ENCODE measurements at regions not wholly inside any gene's neighbourhood (a gene's known extent, or its start where the extent isn't known, plus 50 kb on each side); places are given as distances from the start of the nearest gene placed in this dataset.
"Not testable (repeated sequence)": the region's sequence is repeated elsewhere in the genome, so short reads cannot be mapped to it uniquely, and the experiment has no call there.

DNA sequence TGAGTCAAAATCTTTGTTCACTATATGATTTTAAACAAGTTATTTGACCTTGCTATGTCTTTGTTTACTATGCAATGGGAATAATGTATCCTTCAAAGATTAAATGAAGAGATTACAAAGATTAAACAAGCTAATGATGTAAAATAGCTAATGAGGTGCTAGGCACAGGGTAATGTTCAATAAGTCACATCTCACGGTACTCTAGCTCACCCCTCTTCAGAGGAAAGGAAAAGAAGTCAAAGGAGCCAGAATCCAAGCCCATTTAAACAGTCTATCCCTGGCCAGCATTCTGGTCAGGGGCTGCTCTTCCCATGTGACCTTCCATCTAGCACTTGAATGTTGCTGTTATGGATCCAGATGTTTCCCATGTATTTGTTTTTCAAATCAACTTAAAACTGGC lies 412.4 kb upstream of the CAMK1G start:
- 0% methylated on average over 1 of the region's 1 CpG for WGBS, 2 experiments (ENCODE audit: low coverage in 1 of 2, low lambda C conversion rate in 2 of 2, missing lambda C conversion rate in 2 of 2)
- TF ChIP-seq EZH2 (IDR thresholded peaks at IDR 0.05; ENCODE audit: insufficient read depth, poor library complexity, severe bottlenecking) (no peak), EZH2phosphoT487 (IDR thresholded peaks at IDR 0.05; ENCODE audit: insufficient read depth, low read depth) (no peak)
- Histone ChIP-seq H3K27ac (no peak overlapping the region), H3K79me2 (ENCODE audit: insufficient read depth) (no peaks in the 10 kb centered on the region), H3K4me3 (no peak overlapping the region), H3K4me1 (ENCODE audit: insufficient read depth) (no peaks in the 10 kb centered on the region), H3F3A (ENCODE audit: insufficient read depth) (no peaks in the 10 kb centered on the region), H3K9ac (no peak overlapping the region), H3K9me3 (ENCODE audit: low read depth) (no peaks in the 10 kb centered on the region), H3K9me2 (ENCODE audit: insufficient read depth) (no peaks in the 10 kb centered on the region), H4K20me1 (ENCODE audit: insufficient read depth) (no peaks in the 10 kb centered on the region), H2AFZ (no peak overlapping the region), H3K27me3 (replicated peaks; ENCODE audit: insufficient read depth) (no peaks in the 10 kb centered on the region), H3K36me3 (ENCODE audit: low read depth) (no peaks in the 10 kb centered on the region), H3K4me2 (ENCODE audit: unreplicated experiment) (no peak overlapping the region)
- no peak for DNase-seq
- in situ Hi-C loops (cut with MboI) = no loop called here

DNA sequence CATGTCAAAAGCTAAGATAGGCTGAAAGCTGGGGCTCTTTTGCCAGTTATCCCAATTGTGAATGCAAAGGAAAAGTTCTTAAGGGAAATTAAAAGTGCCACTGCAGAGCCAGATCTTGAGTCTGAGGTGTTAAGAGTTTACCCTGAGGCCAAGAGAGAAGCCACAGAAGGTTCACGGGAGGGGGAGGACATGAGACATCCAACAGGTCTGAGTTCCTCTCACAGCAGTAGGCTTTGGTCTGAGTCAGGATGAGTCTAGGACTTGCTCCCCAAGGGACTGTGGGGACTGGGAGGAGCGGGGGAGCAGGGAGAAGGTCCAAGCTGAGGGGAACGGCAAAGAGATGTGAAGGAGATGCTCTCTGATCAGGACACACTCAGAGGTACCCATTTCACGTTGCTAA lies 411.2 kb upstream of the CAMK1G start:
- Histone ChIP-seq H3K4me3 (no peak overlapping the region), H3K4me2 (ENCODE audit: unreplicated experiment) (no peak overlapping the region), H3K79me2 (ENCODE audit: insufficient read depth) (no peaks in the 10 kb centered on the region), H3K9me2 (ENCODE audit: insufficient read depth) (no peaks in the 10 kb centered on the region), H2AFZ (no peak overlapping the region), H3F3A (ENCODE audit: insufficient read depth) (no peaks in the 10 kb centered on the region), H3K9ac (no peak overlapping the region), H3K36me3 (ENCODE audit: low read depth) (no peaks in the 10 kb centered on the region), H3K4me1 (ENCODE audit: insufficient read depth) (no peaks in the 10 kb centered on the region), H4K20me1 (ENCODE audit: insufficient read depth) (no peaks in the 10 kb centered on the region), H3K27ac (no peak overlapping the region), H3K9me3 (ENCODE audit: low read depth) (no peaks in the 10 kb centered on the region), H3K27me3 (replicated peaks; ENCODE audit: insufficient read depth) (no peaks in the 10 kb centered on the region)
- DNase-seq = no peak
- in situ Hi-C loops (cut with MboI) = no loop called here
- TF ChIP-seq EZH2 (IDR thresholded peaks at IDR 0.05; ENCODE audit: insufficient read depth, poor library complexity, severe bottlenecking) = no peak
- no peak for TF ChIP-seq EZH2phosphoT487 (IDR thresholded peaks at IDR 0.05; ENCODE audit: insufficient read depth, low read depth)
- WGBS, 2 experiments (ENCODE audit: low coverage in 1 of 2, low lambda C conversion rate in 2 of 2, missing lambda C conversion rate in 2 of 2) = 52% methylated on average over 2 to 4 of the region's 4 CpGs

DNA sequence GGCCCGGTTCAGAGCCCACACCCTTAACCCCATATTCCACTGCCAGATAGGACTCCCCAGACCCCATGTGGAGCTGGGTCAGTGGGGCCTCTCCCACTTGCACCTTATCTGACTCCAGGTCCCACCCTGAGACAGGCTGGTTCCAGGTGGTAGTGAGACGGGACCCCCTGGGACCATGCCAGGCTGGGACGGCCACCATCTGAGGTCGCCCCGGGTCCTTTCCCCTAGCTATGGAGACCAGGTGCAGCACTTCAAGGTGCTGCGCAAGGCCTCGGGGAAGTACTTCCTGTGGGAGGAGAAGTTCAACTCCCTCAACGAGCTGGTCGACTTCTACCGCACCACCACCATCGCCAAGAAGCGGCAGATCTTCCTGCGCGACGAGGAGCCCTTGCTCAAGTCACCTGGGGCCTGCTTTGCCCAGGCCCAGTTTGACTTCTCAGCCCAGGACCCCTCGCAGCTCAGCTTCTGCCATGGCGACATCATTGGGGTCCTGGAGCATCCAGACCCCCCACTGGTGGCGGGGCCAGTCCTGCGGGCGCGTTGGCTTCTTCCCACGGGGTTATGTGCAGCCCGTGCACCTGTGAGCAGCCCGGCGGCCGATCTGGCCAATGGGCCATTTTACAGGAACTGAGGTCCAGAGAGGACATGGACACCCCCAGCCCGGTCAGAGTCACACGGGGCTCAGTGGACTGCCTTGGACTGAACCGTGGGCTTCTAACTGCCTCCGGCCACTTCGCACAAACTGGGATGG lies 410.5 kb upstream of the CAMK1G start:
- H3K36me3 ChIP-seq (ENCODE audit: low read depth); in situ Hi-C loops (cut with MboI); DNase-seq; H3K79me2 ChIP-seq (ENCODE audit: insufficient read depth); H3F3A ChIP-seq (ENCODE audit: insufficient read depth); H2AFZ ChIP-seq; H3K27ac ChIP-seq; H3K9me2 ChIP-seq (ENCODE audit: insufficient read depth); H4K20me1 ChIP-seq (ENCODE audit: insufficient read depth); H3K9ac ChIP-seq; H3K27me3 ChIP-seq (replicated peaks; ENCODE audit: insufficient read depth); H3K4me2 ChIP-seq (ENCODE audit: unreplicated experiment); H3K4me1 ChIP-seq (ENCODE audit: insufficient read depth); H3K9me3 ChIP-seq (ENCODE audit: low read depth); H3K4me3 ChIP-seq: not testable (repeated sequence)
- WGBS, 2 experiments (ENCODE audit: low coverage in 1 of 2, low lambda C conversion rate in 2 of 2, missing lambda C conversion rate in 2 of 2) = 74 to 82% methylated on average over 27 to 31 of the region's 31 CpGs

DNA sequence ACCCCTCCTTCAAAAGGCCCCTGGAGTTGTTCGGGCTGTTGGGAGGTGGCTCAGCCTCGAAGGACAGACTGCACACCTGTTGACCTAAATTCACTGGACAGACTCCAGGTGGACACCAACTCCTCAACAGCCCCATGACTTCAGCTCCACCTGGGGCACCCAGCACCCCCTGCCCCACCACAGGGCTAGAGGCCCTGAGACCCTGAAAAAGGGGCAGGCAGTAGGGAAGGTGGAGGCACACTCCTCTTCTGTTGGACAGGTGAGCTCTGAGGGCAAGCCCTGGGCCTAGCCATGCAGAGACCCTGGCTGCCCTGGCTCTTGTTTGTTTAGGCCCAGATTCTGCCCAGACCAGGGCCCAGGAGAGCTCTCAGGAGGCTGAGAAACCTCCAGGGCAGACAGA lies 409.7 kb upstream of the CAMK1G start:
- H3K27me3 ChIP-seq (replicated peaks; ENCODE audit: insufficient read depth); DNase-seq; H3K36me3 ChIP-seq (ENCODE audit: low read depth); in situ Hi-C loops (cut with MboI); H3K4me2 ChIP-seq (ENCODE audit: unreplicated experiment); H3K9me2 ChIP-seq (ENCODE audit: insufficient read depth); H3K9me3 ChIP-seq (ENCODE audit: low read depth); H3K9ac ChIP-seq; H3K4me1 ChIP-seq (ENCODE audit: insufficient read depth); H3K79me2 ChIP-seq (ENCODE audit: insufficient read depth); H3K4me3 ChIP-seq; H4K20me1 ChIP-seq (ENCODE audit: insufficient read depth); H3F3A ChIP-seq (ENCODE audit: insufficient read depth); H3K27ac ChIP-seq; H2AFZ ChIP-seq: not testable (repeated sequence)
- 44 to 83% methylated on average over 2 of the region's 2 CpGs for WGBS, 2 experiments (ENCODE audit: low coverage in 1 of 2, low lambda C conversion rate in 2 of 2, missing lambda C conversion rate in 2 of 2)

DNA sequence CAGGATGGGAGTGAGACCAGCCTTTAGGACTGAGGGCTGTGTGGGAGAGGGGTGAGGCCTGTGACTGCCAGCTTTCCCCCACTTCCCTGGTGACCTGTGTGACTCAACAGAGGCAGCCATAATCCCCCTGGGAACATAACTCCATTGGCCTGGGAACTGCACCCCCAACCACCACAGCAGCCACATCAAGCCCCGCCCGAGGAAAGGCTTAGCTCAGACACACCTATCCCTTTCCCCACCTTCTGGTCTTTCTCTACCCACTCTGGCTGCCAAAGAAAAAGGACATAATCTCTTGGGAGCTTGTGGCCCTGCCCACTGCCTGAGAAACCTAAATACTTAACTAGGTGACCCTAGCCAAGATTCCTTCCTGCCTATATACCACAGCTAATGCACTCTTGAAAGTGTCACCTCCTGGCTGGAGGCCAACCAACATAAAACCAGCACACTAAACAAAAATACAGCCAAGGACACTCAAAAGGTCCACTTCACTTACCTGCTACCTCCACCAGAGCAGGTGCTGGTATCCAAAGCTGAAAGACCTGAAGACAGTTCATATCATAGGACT lies 406.6 kb upstream of the CAMK1G start:
- H3K27me3 ChIP-seq (replicated peaks; ENCODE audit: insufficient read depth) = no peaks in the 10 kb centered on the region
- no peaks in the 10 kb centered on the region for H3K36me3 ChIP-seq (ENCODE audit: low read depth)
- H3F3A ChIP-seq (ENCODE audit: insufficient read depth) = no peaks in the 10 kb centered on the region
- H3K9ac ChIP-seq = no peak overlapping the region
- no peak overlapping the region for H2AFZ ChIP-seq
- H3K4me1 ChIP-seq (ENCODE audit: insufficient read depth) = no peaks in the 10 kb centered on the region
- H3K9me3 ChIP-seq (ENCODE audit: low read depth) = no peaks in the 10 kb centered on the region
- no peaks in the 10 kb centered on the region for H3K79me2 ChIP-seq (ENCODE audit: insufficient read depth)
- WGBS, 2 experiments (ENCODE audit: low coverage in 1 of 2, low lambda C conversion rate in 2 of 2, missing lambda C conversion rate in 2 of 2) = 56 to 74% methylated on average over 2 of the region's 2 CpGs
- in situ Hi-C loops (cut with MboI) = no loop called here
- no peaks in the 10 kb centered on the region for H4K20me1 ChIP-seq (ENCODE audit: insufficient read depth)
- H3K27ac ChIP-seq = no peak overlapping the region
- TF ChIP-seq EZH2phosphoT487 (IDR thresholded peaks at IDR 0.05; ENCODE audit: insufficient read depth, low read depth) = no peak
- TF ChIP-seq EZH2 (IDR thresholded peaks at IDR 0.05; ENCODE audit: insufficient read depth, poor library complexity, severe bottlenecking) = no peak
- H3K4me3 ChIP-seq = no peak overlapping the region
- no peaks in the 10 kb centered on the region for H3K9me2 ChIP-seq (ENCODE audit: insufficient read depth)
- H3K4me2 ChIP-seq (ENCODE audit: unreplicated experiment) = no peak overlapping the region
- DNase-seq = no peak
